Tibial nerve (tissue), 4 donors: ENCODE measurements at regions not wholly inside any gene's neighbourhood (a gene's known extent, or its start where the extent isn't known, plus 50 kb on each side); places are given as distances from the start of the nearest gene placed in this dataset.
"Not testable (repeated sequence)": the region's sequence is repeated elsewhere in the genome, so short reads cannot be mapped to it uniquely, and the experiment has no call there.

Experiments
- DNase-seq, 2 donors: peaks; one replicate each; pipeline ENCODE4 v3.0.0-alpha.2; 2019; ENCODE audit warnings: low spot score in 2 of 2
- H3K27ac ChIP-seq, 4 donors: fragments of 200-600 bp; sonication (generic) in 3 of 4; one replicate each; pipeline ENCODE4 v1.5.1; 2017 to 2019; ENCODE audit warnings: mild to moderate bottlenecking in 1 of 4
- H3K27me3 ChIP-seq, 2 donors: fragments of 200-600 bp; sonication (generic) in 1 of 2; one replicate each; pipeline versions ENCODE4 v1.5.1 to v1.6.0; 2017 to 2019
- H3K36me3 ChIP-seq, 3 donors: fragments of 200-600 bp; sonication (generic); one replicate each; pipeline ENCODE4 v1.5.1; 2018 to 2019
- H3K4me1 ChIP-seq, 4 donors: fragments of 200-600 bp; sonication (generic) in 3 of 4; one replicate each; pipeline ENCODE4 v1.5.1; 2017 to 2019
- H3K4me3 ChIP-seq, 4 donors: fragments of 200-600 bp; sonication (generic) in 3 of 4; one replicate each; pipeline ENCODE4 v1.5.1; 2017 to 2019; ENCODE audit warnings: mild to moderate bottlenecking in 1 of 4, moderate library complexity in 1 of 4
- H3K9me3 ChIP-seq, 4 donors: fragments of 200-600 bp; sonication (generic) in 3 of 4; one replicate each; pipeline ENCODE4 v1.5.1; 2017 to 2019
- EP300 ChIP-seq, 2 donors: sonication (generic); formaldehyde crosslinking; IDR thresholded peaks; one replicate each; pipeline ENCODE4 v1.6.1; 2017; ENCODE audit warnings: antibody characterized with exemption in 2 of 2, mild to moderate bottlenecking in 1 of 2
- POLR2A ChIP-seq, 2 donors: fragments of 450-650 bp; IDR thresholded peaks; one replicate each; pipeline ENCODE4 v1.6.1; 2017; ENCODE audit warnings: antibody characterized with exemption in 2 of 2, mild to moderate bottlenecking in 2 of 2, moderate library complexity in 2 of 2
- WGBS, 2 donors: methylation state at CpG; one replicate each; pipeline ENCODE4 v1.1.5; 2018; 5-methylcytosine and 5-hydroxymethylcytosine counted together
- TF ChIP-seq, protein P1 (sequence below), 5 experiments: fragments of 200-600 bp in 3 of 5; fragments of 450-650 bp in 2 of 5; sonication (generic) in 3 of 5; IDR thresholded peaks; one replicate each; pipeline ENCODE4 v1.5.1; 2016 to 2019; ENCODE audit warnings: antibody characterized with exemption in 5 of 5, mild to moderate bottlenecking in 3 of 5, moderate library complexity in 2 of 5

DNA sequence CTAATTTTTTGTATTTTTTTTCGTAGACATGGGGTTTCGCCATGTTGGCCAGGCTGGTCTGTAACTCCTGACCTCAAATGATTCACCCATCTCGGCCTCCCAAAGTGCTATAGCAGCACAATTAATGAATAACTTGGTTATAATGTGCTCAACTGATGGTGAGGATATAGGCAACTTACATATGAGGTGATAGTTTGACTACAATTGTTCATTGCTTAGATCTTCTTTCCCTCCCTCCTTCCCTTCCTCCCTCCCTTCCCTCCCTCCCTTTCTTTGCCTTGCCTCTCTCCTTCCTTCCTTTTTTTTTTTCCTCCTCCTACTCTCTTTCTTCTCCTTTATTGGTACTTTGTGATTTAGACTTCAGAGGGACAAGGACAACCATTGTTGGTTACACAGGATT lies 151.2 kb downstream of the RNF144B start:
- Histone ChIP-seq H3K27me3 (no peaks in the 10 kb centered on the region), H3K4me3 (no peak overlapping the region), H3K9me3 (peaks cover 0 to 5% (median 0%) of the 10 kb centered on the region in 4 donors), H3K36me3 (no peaks in the 10 kb centered on the region), H3K27ac (no peak overlapping the region), H3K4me1 (peaks cover 0 to 13% (median 0%) of the 10 kb centered on the region in 4 donors)
- WGBS, 2 donors: 92 to 96% methylated on average over 3 of the region's 3 CpGs
- TF ChIP-seq, protein P1, sequence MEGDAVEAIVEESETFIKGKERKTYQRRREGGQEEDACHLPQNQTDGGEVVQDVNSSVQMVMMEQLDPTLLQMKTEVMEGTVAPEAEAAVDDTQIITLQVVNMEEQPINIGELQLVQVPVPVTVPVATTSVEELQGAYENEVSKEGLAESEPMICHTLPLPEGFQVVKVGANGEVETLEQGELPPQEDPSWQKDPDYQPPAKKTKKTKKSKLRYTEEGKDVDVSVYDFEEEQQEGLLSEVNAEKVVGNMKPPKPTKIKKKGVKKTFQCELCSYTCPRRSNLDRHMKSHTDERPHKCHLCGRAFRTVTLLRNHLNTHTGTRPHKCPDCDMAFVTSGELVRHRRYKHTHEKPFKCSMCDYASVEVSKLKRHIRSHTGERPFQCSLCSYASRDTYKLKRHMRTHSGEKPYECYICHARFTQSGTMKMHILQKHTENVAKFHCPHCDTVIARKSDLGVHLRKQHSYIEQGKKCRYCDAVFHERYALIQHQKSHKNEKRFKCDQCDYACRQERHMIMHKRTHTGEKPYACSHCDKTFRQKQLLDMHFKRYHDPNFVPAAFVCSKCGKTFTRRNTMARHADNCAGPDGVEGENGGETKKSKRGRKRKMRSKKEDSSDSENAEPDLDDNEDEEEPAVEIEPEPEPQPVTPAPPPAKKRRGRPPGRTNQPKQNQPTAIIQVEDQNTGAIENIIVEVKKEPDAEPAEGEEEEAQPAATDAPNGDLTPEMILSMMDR (IDR thresholded peaks at IDR 0.05): no peak
- TF ChIP-seq EP300 (IDR thresholded peaks at IDR 0.05) (no peak), POLR2A (IDR thresholded peaks at IDR 0.05) (no peak)
- no peak for DNase-seq

DNA sequence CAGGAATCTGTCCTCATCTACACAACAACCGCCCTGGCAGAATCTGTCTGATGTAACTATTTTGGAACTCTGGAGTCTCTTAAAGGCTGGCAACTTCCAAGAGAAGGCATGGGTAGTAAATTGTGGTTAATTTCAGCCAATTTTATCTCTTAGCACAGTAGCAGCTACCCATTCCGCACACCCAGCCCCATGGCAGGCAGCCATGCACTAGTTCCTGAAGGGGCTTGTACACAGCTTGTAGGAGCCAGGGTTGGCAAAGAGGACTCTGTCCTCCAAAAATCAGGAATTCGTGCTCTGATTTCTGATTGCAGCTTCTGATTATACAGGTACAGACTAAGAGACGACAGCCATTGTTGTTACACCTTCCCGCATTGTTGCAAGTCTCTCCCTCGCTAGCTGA lies 155.9 kb downstream of the RNF144B start:
- DNase-seq: no peak
- Histone ChIP-seq H3K36me3 (no peaks in the 10 kb centered on the region), H3K9me3 (peaks cover 0 to 23% (median 3%) of the 10 kb centered on the region in 4 donors), H3K27ac (no peak overlapping the region), H3K4me3 (no peak overlapping the region), H3K4me1 (no peaks in the 10 kb centered on the region), H3K27me3 (no peaks in the 10 kb centered on the region)
- no peak for TF ChIP-seq EP300 (IDR thresholded peaks at IDR 0.05)
- TF ChIP-seq, protein P1 (IDR thresholded peaks at IDR 0.05): no peak
- TF ChIP-seq POLR2A (IDR thresholded peaks at IDR 0.05): no peak
- WGBS, 2 donors: 80 to 87% methylated on average over 6 of the region's 6 CpGs

DNA sequence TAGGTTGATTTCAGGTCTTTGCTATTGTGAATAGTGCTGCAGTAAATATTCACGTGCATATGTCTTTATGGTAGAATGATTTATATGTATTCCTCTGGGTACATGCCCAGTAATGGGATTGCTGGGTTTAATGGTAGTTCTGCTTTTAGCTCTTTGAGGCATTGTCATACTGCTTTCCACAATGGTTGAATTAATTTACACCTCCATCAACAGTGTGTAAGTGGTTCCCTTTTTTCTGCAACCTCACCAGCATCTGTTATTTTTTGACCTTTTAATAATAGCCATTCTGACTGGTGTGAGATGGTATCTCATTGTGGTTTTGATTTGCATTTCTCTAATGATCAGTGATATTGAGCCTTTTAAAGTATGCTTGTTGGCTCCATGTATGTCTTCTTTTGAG lies 158.0 kb downstream of the RNF144B start:
- not testable (repeated sequence) for DNase-seq, H3K36me3 ChIP-seq, H3K4me1 ChIP-seq, H3K27me3 ChIP-seq, H3K4me3 ChIP-seq, H3K27ac ChIP-seq
- 70 to 86% methylated on average over 1 of the region's 1 CpG for WGBS, 2 donors
- peaks cover 0 to 23% (median 3%) of the 10 kb centered on the region in 4 donors for H3K9me3 ChIP-seq

DNA sequence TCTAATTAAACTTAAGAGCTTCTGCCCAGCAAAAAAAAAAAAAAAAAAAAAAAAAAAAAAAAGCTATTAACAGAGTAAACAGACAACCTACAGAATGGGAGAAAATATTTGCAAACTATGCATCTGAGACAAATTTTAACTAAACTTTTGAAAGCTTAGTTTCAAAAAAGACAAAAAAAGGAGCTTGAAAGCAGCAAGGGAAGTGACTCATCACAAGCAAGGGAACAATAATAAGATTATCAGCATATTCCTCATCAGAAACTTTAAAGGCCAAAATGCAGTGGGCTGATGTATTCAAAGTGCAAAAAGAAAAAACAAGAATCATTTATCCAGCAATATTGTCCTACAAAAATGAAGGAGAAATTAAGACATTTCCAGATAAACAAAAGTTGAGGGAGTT lies 158.6 kb downstream of the RNF144B start:
- no peaks in the 10 kb centered on the region for H3K27me3 ChIP-seq
- H3K4me3 ChIP-seq: no peak overlapping the region
- no peaks in the 10 kb centered on the region for H3K36me3 ChIP-seq
- DNase-seq: no peak
- no peaks in the 10 kb centered on the region for H3K4me1 ChIP-seq
- peaks cover 0 to 23% (median 3%) of the 10 kb centered on the region in 4 donors for H3K9me3 ChIP-seq
- TF ChIP-seq EP300 (IDR thresholded peaks at IDR 0.05) (no peak), POLR2A (IDR thresholded peaks at IDR 0.05) (no peak)
- TF ChIP-seq, protein P1 (IDR thresholded peaks at IDR 0.05): no peak
- H3K27ac ChIP-seq: no peak overlapping the region

DNA sequence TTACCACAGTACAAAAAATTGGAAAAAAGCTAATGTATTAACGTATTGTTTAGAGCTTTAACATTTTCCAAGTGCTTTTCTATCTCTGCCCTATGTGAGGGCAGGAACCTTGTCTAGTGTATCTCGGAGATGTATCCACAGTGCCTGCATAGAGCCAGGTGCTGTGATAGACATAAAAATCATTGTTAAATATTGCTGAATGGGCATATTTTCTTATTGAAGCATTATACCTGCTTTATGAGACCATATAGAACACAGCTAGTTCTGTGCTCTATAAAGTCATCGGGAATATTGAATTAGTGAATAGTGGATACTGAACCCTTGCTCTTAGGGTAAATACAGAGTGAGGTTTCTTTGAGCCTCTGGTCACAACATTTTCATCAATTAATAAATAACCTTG lies 163.0 kb downstream of the RNF144B start:
- TF ChIP-seq POLR2A (IDR thresholded peaks at IDR 0.05) (no peak), EP300 (IDR thresholded peaks at IDR 0.05) (no peak)
- TF ChIP-seq, protein P1 (IDR thresholded peaks at IDR 0.05): no peak
- Histone ChIP-seq H3K4me1 (no peaks in the 10 kb centered on the region), H3K9me3 (peaks cover 0 to 2% (median 0%) of the 10 kb centered on the region in 4 donors), H3K36me3 (no peaks in the 10 kb centered on the region), H3K4me3 (no peak overlapping the region), H3K27me3 (no peaks in the 10 kb centered on the region), H3K27ac (no peak overlapping the region)
- WGBS, 2 donors: 85 to 89% methylated on average over 3 of the region's 3 CpGs
- no peak for DNase-seq

DNA sequence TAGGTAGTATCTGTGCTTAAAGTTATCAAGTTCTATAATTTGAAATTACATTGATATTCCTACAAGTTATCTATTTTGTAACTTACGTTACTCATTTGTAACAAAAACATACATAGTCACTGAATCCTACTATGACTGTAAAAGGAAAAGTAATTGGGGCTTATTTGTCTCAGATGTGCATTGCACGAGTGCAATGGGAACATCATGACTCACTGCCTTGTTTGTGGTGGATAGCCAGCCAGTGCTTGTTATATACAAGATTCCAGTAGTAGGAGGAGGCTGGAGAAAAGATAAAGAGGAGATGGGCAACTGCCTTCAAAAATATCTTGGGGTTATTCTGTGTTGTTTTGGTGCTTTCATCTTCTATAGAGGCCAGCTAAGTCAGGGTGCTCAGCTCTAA lies 164.1 kb downstream of the RNF144B start:
- H3K4me1 ChIP-seq: no peaks in the 10 kb centered on the region

More for the DNA sequence above, 164.1 kb downstream of the RNF144B start:
- DNase-seq: no peak
- no peaks in the 10 kb centered on the region for H3K9me3 ChIP-seq
- H3K4me3 ChIP-seq: no peak overlapping the region
- no peak overlapping the region for H3K27ac ChIP-seq
- TF ChIP-seq POLR2A (IDR thresholded peaks at IDR 0.05) (no peak), EP300 (IDR thresholded peaks at IDR 0.05) (no peak)
- H3K36me3 ChIP-seq: no peaks in the 10 kb centered on the region
- H3K27me3 ChIP-seq: no peaks in the 10 kb centered on the region
- 58 to 69% methylated on average over 2 of the region's 2 CpGs for WGBS, 2 donors
